Neural cell (in vitro differentiated cells): ENCODE measurements at regions not wholly inside any gene's neighbourhood (a gene's known extent, or its start where the extent isn't known, plus 50 kb on each side); places are given as distances from the start of the nearest gene placed in this dataset.

Experiments used
- CTCF ChIP-seq: fragments of 450-650 bp; IDR thresholded peaks from 2 replicates; pipeline ENCODE4 v1.5.1; 2014; ENCODE audit warnings: antibody characterized with exemption, mild to moderate bottlenecking, moderate library complexity; ENCODE audit not compliant: poor library complexity, severe bottlenecking
- EZH2 ChIP-seq: fragments of 200-600, 300-800 bp; shearing (Covaris generic), sonication (generic); IDR thresholded peaks from 2 replicates; pipeline ENCODE4 v1.6.1; 2014; ENCODE audit warnings: antibody characterized with exemption, low read length, borderline replicate concordance, mild to moderate bottlenecking; ENCODE audit not compliant: insufficient read depth, poor library complexity, severe bottlenecking
- POLR2AphosphoS5 ChIP-seq: IDR thresholded peaks from 2 replicates; pipeline ENCODE4 v1.6.1; 2012
- REST ChIP-seq: IDR thresholded peaks from 2 replicates; pipeline ENCODE4 v1.6.1; 2012; ENCODE audit warnings: borderline replicate concordance
- TAF1 ChIP-seq: IDR thresholded peaks from 2 replicates; pipeline ENCODE4 v1.6.1; 2012; ENCODE audit warnings: low read depth

- TF ChIP-seq EZH2 (no peak), REST (no peak), CTCF (no peak), POLR2AphosphoS5 (no peak), TAF1 (no peak)
Observed at GRCh38 chr13:27853335-27853734, 61.1 kb downstream of the GSX1 start.
